NB4 (cell line): ENCODE measurements at regions not wholly inside any gene's neighbourhood (a gene's known extent, or its start where the extent isn't known, plus 50 kb on each side); places are given as distances from the start of the nearest gene placed in this dataset.

Experiments used
- DNase-seq: peaks from one replicate; pipeline ENCODE4 v3.0.0; 2010; ENCODE audit warnings: low read depth
- H3K4me3 ChIP-seq: one replicate; pipeline ENCODE4 v1.5.1; 2011; ENCODE audit warnings: mild to moderate bottlenecking, low read depth, low read length, moderate library complexity
- CTCF ChIP-seq: IDR thresholded peaks from one replicate; pipeline ENCODE4 v1.5.1; 2012; ENCODE audit warnings: low read depth, low read length
- MAX ChIP-seq: IDR thresholded peaks from 2 replicates; pipeline ENCODE4 v1.6.1; 2011; ENCODE audit warnings: low read depth, low read length
- MYC ChIP-seq: IDR thresholded peaks from 2 replicates; pipeline ENCODE4 v1.6.1; 2011; ENCODE audit warnings: low read depth, low read length
- POLR2A ChIP-seq: IDR thresholded peaks from 2 replicates; pipeline ENCODE4 v1.6.1; 2011; ENCODE audit warnings: mild to moderate bottlenecking; ENCODE audit not compliant: insufficient read length; ENCODE audit errors: extremely low read depth

DNA sequence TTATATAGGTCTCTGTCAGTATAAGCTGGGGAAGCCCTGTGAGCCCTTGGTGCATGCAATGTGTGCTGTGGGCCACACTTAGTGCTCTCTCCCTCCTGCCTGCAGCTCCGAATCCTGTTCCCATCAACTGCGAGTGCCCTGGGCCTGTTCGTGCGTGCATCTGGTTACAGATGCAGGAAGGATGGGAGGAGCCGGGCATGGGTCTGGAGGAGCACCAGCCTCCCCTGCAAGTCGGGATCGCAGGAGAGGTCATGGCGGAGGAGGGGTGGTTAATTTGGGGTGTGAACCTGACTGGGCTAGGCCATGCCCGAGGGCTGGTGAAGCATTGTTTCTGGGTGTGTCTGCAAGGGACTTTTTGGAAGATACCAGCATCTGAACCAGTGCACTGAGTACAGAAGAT, 274.6 kb upstream of the IRX4 start:
- DNase-seq, result no peak
- TF ChIP-seq POLR2A (no peak), CTCF (no peak), MAX (no peak), MYC (no peak)

DNA sequence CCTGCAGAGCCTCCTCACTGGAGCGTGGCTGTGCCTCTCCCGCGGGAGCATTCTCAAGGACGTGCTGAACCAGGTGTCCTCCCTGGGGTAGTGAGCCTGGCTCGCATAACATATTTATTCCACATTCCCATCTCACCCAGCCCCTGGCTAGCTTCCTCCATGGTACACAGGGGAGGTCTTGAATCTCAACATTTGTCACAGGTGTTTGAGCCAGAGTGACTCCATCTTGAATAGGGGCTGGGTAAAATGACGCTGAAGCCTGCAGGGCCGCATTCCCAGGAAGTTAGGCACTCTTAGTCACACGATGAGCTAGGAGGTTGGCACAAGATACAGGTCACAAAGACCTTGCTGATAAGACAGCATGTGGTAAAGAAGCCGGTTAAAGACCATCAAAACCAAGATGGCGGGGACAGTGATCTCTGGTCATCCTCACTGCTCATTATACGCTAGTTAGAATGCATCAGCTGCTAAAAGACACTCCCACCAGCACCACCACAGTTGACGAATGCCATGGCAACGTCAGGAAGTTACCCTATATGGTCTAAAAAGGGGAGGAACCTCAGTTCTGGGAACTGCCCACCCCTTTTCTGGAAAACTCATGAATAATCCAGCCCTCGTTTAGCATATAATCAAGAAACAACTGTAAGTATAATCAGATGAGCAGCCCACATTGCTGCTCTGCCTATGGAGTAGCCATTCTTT, 273.8 kb upstream of the IRX4 start:
- no peak for DNase-seq
- TF ChIP-seq POLR2A (no peak), CTCF (no peak), MYC (no peak), MAX (no peak)
- no peak overlapping the region for H3K4me3 ChIP-seq

More for the DNA sequence above, 274.6 kb upstream of the IRX4 start:
- H3K4me3 ChIP-seq, result no peak overlapping the region

DNA sequence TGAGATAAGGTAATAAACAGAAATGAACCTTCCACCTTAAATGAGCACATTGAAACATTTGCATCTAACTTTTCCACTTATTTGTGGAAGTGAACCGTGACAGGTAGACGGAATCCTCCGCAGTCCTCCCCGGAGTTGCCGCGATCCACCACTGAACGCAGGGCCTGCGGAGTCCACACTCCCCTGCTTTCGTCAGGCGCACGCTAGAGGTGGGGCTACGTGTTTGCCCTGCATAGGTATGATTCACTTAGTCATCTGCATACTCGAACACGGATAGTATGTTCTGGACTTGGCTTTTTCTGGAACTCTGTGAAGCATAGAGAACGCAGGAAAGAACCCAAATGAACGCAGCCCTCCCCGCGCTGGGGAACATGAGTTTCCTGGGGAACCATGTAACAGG, 272.8 kb upstream of the IRX4 start:
- no peak overlapping the region for H3K4me3 ChIP-seq
- DNase-seq, result no peak
- TF ChIP-seq POLR2A, result no peak
- no peak for TF ChIP-seq MYC
- no peak for TF ChIP-seq MAX
- TF ChIP-seq CTCF, result no peak

- DNase-seq, result no peak
- no peak overlapping the region for H3K4me3 ChIP-seq
- TF ChIP-seq MYC (no peak), CTCF (no peak), MAX (no peak), POLR2A (no peak)
Observed at GRCh38 chr5:2153802-2154201, 271.1 kb upstream of the IRX4 start.

DNA sequence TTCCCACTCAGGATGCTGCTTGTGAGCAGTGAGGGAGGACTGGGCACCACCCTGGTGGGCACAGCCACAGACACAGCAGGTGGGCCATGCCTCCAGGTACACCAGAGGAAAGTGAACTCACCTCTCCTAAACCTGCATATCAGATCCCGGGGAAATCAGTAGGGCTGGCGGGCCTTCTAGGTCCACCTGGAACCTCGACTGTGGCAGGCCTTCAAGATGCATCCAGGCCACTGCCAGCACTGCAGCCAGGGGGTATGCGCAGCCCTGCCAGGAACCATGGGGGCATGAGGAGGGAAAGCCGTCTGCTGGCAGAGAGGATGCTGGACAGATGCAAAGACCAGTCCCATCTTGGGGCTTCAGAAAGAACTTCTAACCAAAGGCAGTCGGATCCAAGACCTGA, 270.6 kb upstream of the IRX4 start:
- no peak for TF ChIP-seq MYC
- no peak for TF ChIP-seq POLR2A
- TF ChIP-seq CTCF, result no peak
- no peak for TF ChIP-seq MAX
- H3K4me3 ChIP-seq, result no peak overlapping the region
- DNase-seq, result no peak
